SU-DHL-6 (cell line): ENCODE measurements at regions not wholly inside any gene's neighbourhood (a gene's known extent, or its start where the extent isn't known, plus 50 kb on each side); places are given as distances from the start of the nearest gene placed in this dataset.

ENCODE experiments used
- H2AFZ ChIP-seq: fragments of 200-600 bp; sonication (generic); 2 replicates; pipeline ENCODE4 v1.6.1; 2014; ENCODE audit warnings: low read depth, mild to moderate bottlenecking, moderate library complexity, mixed read lengths, antibody characterized with exemption, low read length; ENCODE audit not compliant: severe bottlenecking
- H3F3A ChIP-seq: fragments of 200-600 bp; shearing (Covaris generic); 2 replicates; pipeline ENCODE4 v1.6.0; 2016; ENCODE audit warnings: antibody characterized with exemption, mild to moderate bottlenecking; ENCODE audit not compliant: insufficient read depth
- H3K27ac ChIP-seq: fragments of 200-600 bp; sonication (generic); 2 replicates; pipeline ENCODE4 v1.5.1; 2016; ENCODE audit warnings: low read depth, mild to moderate bottlenecking, low read length, moderate library complexity, mixed read lengths
- H3K27me3 ChIP-seq: fragments of 200-600 bp; sonication (generic), shearing (Covaris generic); 2 replicates; pipeline ENCODE4 v1.6.0; 2014; ENCODE audit warnings: mild to moderate bottlenecking, low read length
- H3K36me3 ChIP-seq: fragments of 200-600 bp; sonication (generic); 2 replicates; pipeline ENCODE4 v1.6.1; 2014; ENCODE audit warnings: mild to moderate bottlenecking, low read length, mixed read lengths
- H3K4me2 ChIP-seq: fragments of 300-600, 200-600 bp; shearing (Covaris generic), sonication (generic); 2 replicates; pipeline ENCODE4 v1.6.0; 2014; ENCODE audit warnings: low read length, low read depth, mild to moderate bottlenecking; ENCODE audit not compliant: poor library complexity, severe bottlenecking
- H3K4me3 ChIP-seq: fragments of 200-600 bp; sonication (generic); 2 replicates; pipeline ENCODE4 v1.5.1; 2014; ENCODE audit warnings: antibody characterized with exemption, low read length, mild to moderate bottlenecking, mixed read lengths; ENCODE audit not compliant: insufficient read depth, poor library complexity, severe bottlenecking
- H3K79me2 ChIP-seq: fragments of 200-600 bp; sonication (generic); 2 replicates; pipeline ENCODE4 v1.6.1; 2014; ENCODE audit warnings: mild to moderate bottlenecking, low read length, moderate library complexity; ENCODE audit not compliant: insufficient read depth
- H3K9ac ChIP-seq: fragments of 200-600 bp; sonication (generic); 2 replicates; pipeline ENCODE4 v1.7.0; 2014; ENCODE audit warnings: mild to moderate bottlenecking, low read length
- H3K9me2 ChIP-seq: fragments of 200-600 bp; sonication (generic); replicated peaks from 2 replicates; pipeline ENCODE4 v1.6.1; 2014; ENCODE audit warnings: low read length; ENCODE audit not compliant: insufficient read depth
- H3K9me3 ChIP-seq: fragments of 200-600 bp; sonication (generic); 2 replicates; pipeline ENCODE4 v1.6.1; 2014; ENCODE audit warnings: low read length, mixed read lengths; ENCODE audit not compliant: insufficient read depth
- H4K20me1 ChIP-seq: fragments of 200-600 bp; sonication (generic); 2 replicates; pipeline ENCODE4 v1.6.1; 2014; ENCODE audit warnings: low read depth, mild to moderate bottlenecking, antibody characterized with exemption, low read length, moderate library complexity, mixed read lengths
- EZH2phosphoT487 ChIP-seq: fragments of 200-600 bp; sonication (generic), shearing (Covaris generic); conservative IDR thresholded peaks from 2 replicates; pipeline ENCODE4 v1.6.1; 2018; ENCODE audit warnings: mild to moderate bottlenecking, antibody characterized with exemption, low read length, moderate library complexity, mixed read lengths
- TF ChIP-seq, protein P1 (sequence below): fragments of 200-600 bp; sonication (generic); IDR thresholded peaks from one replicate; pipeline ENCODE4 v1.5.1; 2017; ENCODE audit warnings: antibody characterized with exemption, mild to moderate bottlenecking, low read length, moderate library complexity; ENCODE audit not compliant: insufficient read depth, poor library complexity, severe bottlenecking

DNA sequence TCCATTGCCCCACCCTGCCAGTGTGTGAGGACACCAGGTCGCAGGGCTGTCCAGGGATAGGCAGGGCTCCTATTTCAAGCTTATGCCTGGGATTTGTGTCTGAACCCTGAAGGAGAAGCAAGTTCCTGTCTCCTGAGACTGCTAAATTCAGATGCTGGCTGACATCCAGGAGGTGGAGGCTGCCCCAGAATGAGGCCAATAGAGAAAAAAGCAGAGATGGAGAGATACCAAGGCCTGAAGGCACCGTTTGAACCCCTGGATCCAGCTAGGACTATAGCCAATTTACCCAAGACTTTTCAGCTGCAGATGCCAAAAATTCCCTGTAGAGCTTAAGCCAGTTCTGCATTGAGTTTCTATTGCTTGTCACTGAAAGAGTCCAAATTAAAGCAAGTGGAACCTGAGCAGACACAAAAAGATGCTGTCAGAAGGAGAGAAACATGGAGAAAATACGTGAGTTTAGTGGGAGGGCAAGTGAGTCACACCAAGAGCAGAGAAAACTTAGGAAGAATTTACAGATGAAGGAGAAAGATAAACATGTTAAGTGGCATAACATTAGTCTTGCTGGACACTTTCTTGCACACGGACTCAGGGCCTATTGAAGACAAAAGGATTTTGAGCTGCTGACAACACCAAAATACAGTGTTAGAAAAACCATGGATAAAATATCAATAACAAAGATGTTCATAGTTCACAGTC is 148.6 kb downstream of the CNTN3 start:
- no peak overlapping the region for H3K27ac ChIP-seq
- no peak overlapping the region for H3K4me3 ChIP-seq
- H4K20me1 ChIP-seq = no peaks in the 10 kb centered on the region
- H3F3A ChIP-seq = no peaks in the 10 kb centered on the region
- H3K79me2 ChIP-seq = no peaks in the 10 kb centered on the region
- H3K27me3 ChIP-seq = no peaks in the 10 kb centered on the region
- H3K9me3 ChIP-seq = no peaks in the 10 kb centered on the region
- no peak overlapping the region for H2AFZ ChIP-seq
- H3K9me2 ChIP-seq = no peaks in the 10 kb centered on the region
- H3K4me2 ChIP-seq = no peak overlapping the region
- H3K36me3 ChIP-seq = no peaks in the 10 kb centered on the region
- no peak overlapping the region for H3K9ac ChIP-seq
- TF ChIP-seq, protein P1, sequence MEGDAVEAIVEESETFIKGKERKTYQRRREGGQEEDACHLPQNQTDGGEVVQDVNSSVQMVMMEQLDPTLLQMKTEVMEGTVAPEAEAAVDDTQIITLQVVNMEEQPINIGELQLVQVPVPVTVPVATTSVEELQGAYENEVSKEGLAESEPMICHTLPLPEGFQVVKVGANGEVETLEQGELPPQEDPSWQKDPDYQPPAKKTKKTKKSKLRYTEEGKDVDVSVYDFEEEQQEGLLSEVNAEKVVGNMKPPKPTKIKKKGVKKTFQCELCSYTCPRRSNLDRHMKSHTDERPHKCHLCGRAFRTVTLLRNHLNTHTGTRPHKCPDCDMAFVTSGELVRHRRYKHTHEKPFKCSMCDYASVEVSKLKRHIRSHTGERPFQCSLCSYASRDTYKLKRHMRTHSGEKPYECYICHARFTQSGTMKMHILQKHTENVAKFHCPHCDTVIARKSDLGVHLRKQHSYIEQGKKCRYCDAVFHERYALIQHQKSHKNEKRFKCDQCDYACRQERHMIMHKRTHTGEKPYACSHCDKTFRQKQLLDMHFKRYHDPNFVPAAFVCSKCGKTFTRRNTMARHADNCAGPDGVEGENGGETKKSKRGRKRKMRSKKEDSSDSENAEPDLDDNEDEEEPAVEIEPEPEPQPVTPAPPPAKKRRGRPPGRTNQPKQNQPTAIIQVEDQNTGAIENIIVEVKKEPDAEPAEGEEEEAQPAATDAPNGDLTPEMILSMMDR = no peak
- TF ChIP-seq EZH2phosphoT487 = no peak

DNA sequence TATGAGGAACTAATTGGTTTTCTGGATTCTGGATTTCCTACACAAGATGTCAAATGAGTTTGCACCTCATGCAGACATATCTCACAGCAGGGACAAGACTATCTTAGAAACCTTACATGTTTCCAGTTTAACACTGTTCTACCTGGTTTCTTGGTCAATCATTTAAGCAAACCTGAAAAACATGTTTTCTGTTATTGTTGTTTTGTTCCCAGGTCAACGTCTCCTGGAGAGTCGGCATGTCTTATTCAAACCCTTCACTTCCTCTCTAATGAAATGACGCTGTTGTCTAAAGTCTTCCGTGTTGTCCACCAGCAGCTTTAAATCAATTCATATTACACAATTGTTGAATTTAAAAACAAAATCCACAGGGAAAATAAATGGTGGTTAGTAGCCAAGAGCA is 150.9 kb downstream of the CNTN3 start:
- Histone ChIP-seq H3K27ac (no peak overlapping the region), H3K4me2 (no peak overlapping the region), H3K9me3 (no peaks in the 10 kb centered on the region), H3K4me3 (no peak overlapping the region), H3K79me2 (no peaks in the 10 kb centered on the region), H3K9me2 (no peaks in the 10 kb centered on the region), H3F3A (no peaks in the 10 kb centered on the region), H2AFZ (no peak overlapping the region), H3K36me3 (no peaks in the 10 kb centered on the region), H3K27me3 (no peaks in the 10 kb centered on the region), H3K9ac (no peak overlapping the region), H4K20me1 (no peaks in the 10 kb centered on the region)
- TF ChIP-seq EZH2phosphoT487 = no peak
- TF ChIP-seq, protein P1 = no peak

DNA sequence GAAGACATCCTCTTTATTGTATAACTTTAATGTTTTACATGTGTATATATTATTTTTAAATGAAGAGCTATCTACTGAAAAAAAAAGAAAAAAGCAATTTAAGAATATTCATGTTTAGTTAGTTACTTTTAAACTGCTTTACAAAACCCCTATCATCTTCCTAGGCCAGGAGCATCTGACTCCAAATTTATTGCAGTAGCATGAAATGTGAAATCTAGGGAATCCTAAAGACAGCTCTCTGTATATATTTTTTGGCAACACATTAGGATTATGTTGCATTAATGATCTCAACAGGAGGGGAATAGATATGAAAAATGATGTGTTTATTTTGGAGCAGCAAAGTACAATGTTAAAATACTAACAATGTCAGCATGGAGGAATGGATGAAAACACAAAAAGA is 158.3 kb downstream of the CNTN3 start:
- no peaks in the 10 kb centered on the region for H3K27me3 ChIP-seq
- no peak overlapping the region for H3K27ac ChIP-seq
- no peak overlapping the region for H3K9ac ChIP-seq
- no peaks in the 10 kb centered on the region for H3K9me2 ChIP-seq
- no peaks in the 10 kb centered on the region for H4K20me1 ChIP-seq
- no peaks in the 10 kb centered on the region for H3K9me3 ChIP-seq
- H3F3A ChIP-seq = no peaks in the 10 kb centered on the region
- no peaks in the 10 kb centered on the region for H3K79me2 ChIP-seq
- H2AFZ ChIP-seq = no peak overlapping the region
- H3K4me2 ChIP-seq = no peak overlapping the region
- no peak for TF ChIP-seq EZH2phosphoT487
- TF ChIP-seq, protein P1 = no peak
- H3K36me3 ChIP-seq = no peaks in the 10 kb centered on the region
- no peak overlapping the region for H3K4me3 ChIP-seq
